ENCODE measurements at regions not wholly inside any gene's neighbourhood (a gene's known extent, or its start where the extent isn't known, plus 50 kb on each side); places are given as distances from the start of the nearest gene placed in this dataset.
"Not testable (repeated sequence)": the region's sequence is repeated elsewhere in the genome, so short reads cannot be mapped to it uniquely, and the experiment has no call there.

DNA sequence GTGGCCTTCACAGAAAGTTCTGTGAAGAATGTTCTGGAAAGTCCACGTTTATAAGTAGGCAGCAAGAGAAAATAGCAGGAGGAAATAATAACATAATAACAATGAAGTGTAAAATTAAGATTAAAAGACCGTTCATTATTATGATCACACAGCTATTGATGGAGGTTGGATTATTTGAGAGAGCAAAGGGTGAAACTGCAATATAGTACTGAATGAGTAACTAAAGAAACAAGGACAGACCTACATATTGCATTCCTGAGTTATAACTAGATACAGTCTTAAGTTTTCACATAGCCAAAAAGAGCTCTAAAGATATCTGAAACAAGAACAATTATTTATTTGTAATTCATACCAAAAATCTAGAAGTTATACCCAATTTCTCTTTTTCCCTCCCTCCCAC lies 122.9 kb upstream of the TMEM164 start:
- no peak for DNase-seq (ENCODE audit: low spot score)

- no peak for DNase-seq (ENCODE audit: low spot score)
Measured at GRCh38 chrX:109880629-109881028, 122.3 kb upstream of the TMEM164 start.

GRCh38 chrX:109886122-109886761 lies 116.7 kb upstream of the TMEM164 start:
- peak; percentile 59 for DNase-seq (ENCODE audit: low spot score)

GRCh38 chrX:109889289-109890006 lies 113.5 kb upstream of the TMEM164 start:
- peak; percentile 3 for DNase-seq (ENCODE audit: low spot score)

DNA sequence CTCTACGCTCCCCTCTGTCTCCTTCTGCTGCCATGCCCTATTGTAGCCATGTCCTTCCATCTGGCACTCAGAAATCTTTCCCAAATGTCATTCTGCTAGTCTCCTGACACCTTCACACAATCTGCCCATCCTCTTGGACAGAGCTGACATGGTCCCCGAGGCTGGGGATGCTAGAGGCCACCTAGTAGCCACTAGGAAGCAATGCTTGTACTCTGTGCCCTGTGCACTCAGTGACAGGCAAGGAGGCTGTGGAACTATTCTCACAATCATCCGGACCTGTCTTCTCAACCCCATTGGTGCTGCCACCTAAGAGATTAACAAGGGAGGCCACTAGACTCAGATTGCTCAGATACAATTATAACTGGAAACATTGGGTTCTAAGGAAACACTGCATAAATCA lies 112.6 kb upstream of the TMEM164 start:
- DNase-seq (ENCODE audit: low spot score): no peak

- peak; percentile 66 for DNase-seq (ENCODE audit: low spot score)
Measured at GRCh38 chrX:109890910-109891502, 111.9 kb upstream of the TMEM164 start.

DNA sequence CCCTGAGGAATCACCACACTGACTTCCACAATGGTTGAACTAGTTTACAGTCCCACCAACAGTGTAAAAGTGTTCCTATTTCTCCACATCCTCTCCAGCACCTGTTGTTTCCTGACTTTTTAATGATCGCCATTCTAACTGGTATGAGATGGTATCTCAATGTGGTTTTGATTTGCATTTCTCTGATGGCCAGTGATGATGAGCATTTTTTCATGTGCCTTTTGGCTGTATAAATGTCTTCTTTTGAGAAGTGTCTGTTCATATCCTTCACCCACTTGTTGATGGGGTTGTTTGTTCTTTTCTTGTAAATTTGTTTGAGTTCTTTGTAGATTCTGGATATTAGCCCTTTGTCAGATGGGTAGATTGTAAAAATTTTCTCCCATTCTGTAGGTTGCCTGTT lies 106.9 kb upstream of the TMEM164 start:
- DNase-seq (ENCODE audit: low spot score): not testable (repeated sequence)

GRCh38 chrX:109902665-109903064 lies 100.2 kb upstream of the TMEM164 start:
- no peak for DNase-seq (ENCODE audit: low spot score)

DNA sequence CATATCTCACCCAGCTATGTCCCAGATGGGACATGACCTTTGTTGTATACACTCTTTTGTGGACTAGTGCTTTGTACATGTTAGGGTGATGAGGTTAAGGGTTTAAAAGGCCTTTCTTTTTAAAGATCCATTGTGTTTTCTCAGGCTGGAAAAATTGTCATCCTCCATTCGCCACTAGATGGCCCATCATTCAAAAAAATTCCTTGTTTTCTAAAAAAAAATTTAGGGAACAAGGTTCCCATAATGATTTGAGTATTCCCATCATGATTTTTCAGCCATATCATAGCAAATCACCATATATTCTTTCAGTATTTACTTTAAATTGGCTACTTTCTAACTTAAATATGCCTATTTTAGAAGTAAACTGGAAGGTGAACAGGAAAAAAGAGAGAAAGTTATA lies 91.9 kb upstream of the TMEM164 start:
- DNase-seq (ENCODE audit: low spot score): peak; percentile 4

DNA sequence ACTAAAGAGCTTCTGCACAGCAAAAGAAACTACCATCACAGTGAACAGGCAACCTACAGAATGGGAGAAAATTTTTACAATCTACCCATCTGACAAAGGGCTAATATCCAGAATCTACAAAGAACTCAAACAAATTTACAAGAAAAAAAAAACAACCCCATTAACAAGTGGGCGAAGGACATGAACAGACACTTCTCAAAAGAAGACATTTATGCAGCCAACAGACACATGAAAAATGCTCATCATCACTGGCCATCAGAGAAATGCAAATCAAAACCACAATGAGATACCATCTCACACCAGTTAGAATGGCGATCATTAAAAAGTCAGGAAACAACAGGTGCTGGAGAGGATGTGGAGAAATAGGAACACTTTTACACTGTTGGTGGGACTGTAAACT lies 89.9 kb upstream of the TMEM164 start:
- DNase-seq (ENCODE audit: low spot score): not testable (repeated sequence)

DNA sequence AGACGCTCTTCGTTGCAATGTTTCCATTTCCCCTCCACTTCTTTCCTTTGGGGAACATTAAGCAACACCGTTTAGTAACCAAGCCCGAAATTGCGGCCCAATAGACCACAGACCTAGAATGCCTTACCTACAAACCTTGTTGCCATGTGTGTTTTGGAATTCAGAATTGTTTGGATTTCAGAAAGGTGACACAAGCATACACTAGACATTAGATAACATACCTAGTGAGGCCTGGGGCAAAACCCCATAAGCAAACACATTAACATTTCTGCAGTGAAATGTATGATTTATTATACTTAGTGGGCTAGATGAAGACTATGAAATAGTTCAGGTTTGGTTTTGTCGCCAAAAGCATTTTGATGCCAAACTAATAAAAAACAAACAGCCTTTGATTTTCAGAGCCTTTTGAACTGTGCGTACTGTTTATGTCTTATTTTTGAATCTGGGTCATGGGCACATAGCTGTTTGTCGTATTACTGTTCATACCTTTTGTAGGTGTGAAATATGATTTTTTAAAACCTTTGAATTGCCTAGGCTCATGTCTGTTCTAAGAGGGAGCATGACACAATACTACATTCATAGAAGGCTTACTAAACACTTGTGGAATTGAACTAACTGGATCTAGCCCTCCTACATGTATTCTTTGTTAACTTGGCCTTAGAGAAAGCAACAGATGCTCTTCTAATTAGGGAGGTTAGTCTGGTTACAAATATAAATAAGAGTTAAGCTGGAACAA lies 88.6 kb upstream of the TMEM164 start:
- DNase-seq (ENCODE audit: low spot score): no peak

DNA sequence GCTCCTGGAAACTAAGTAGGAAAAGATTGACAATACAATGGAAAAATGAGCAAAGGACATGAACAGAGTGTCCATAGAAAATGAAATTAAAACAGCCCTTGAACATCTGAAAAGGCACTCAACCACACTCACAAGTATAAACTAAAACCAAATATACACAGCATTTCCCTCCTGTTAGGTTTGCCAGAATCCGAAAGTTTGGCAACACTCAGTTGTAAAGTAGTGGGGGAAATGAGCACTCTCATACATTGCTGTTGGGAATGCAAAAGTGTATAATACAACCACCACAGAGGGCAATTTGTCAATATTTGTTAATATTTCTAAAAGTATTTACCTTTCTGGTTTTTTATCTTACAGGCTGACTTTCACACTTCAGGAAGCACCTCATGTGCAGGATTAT lies 84.2 kb upstream of the TMEM164 start:
- no peak for DNase-seq (ENCODE audit: low spot score)

- DNase-seq (ENCODE audit: low spot score): no peak
Measured at GRCh38 chrX:109920325-109920724, 82.6 kb upstream of the TMEM164 start.

DNA sequence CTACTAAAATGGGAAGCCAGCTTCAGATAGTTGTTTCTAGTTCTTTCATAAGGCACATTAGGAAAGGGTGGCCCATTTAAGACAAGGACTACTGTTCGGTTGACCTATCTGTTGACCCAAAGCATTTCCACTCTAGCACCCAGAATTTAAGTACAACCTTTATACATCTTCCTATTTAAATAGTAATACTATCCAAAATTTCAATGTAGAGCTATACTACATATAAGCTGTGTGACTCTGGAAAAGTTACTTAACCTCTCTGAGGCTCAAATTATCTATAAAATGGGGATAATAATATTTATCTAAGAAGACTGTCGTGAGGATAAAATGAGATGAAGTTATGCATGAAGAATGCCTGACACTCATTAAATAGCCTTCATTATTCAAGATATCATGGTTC lies 82.0 kb upstream of the TMEM164 start:
- no peak for DNase-seq (ENCODE audit: low spot score)

- DNase-seq (ENCODE audit: low spot score): no peak
Measured at GRCh38 chrX:109922190-109922589, 80.7 kb upstream of the TMEM164 start.

DNA sequence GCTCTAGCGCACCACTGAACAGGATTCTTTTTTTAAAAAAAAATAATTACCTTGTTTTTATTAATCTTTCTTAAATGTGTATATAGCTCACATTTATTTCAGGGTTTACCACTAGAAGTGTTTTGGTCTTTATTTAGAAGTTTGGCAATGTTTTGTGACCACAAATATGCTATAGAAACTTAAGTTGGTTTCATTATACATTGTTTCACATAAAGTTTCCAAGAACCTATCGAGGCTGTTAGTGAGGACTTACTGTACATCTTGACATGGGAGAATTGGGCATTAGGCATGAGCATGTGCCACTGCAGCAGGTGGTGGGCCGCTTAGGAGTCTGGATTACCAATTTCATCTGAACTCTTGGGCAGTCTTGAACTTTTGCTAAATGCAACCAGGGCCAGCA lies 77.9 kb upstream of the TMEM164 start:
- DNase-seq (ENCODE audit: low spot score): not testable (repeated sequence)

GRCh38 chrX:109925656-109926055 lies 77.3 kb upstream of the TMEM164 start:
- DNase-seq (ENCODE audit: low spot score): no peak

- no peak for DNase-seq (ENCODE audit: low spot score)
Measured at GRCh38 chrX:109926118-109926517, 76.8 kb upstream of the TMEM164 start.

DNA sequence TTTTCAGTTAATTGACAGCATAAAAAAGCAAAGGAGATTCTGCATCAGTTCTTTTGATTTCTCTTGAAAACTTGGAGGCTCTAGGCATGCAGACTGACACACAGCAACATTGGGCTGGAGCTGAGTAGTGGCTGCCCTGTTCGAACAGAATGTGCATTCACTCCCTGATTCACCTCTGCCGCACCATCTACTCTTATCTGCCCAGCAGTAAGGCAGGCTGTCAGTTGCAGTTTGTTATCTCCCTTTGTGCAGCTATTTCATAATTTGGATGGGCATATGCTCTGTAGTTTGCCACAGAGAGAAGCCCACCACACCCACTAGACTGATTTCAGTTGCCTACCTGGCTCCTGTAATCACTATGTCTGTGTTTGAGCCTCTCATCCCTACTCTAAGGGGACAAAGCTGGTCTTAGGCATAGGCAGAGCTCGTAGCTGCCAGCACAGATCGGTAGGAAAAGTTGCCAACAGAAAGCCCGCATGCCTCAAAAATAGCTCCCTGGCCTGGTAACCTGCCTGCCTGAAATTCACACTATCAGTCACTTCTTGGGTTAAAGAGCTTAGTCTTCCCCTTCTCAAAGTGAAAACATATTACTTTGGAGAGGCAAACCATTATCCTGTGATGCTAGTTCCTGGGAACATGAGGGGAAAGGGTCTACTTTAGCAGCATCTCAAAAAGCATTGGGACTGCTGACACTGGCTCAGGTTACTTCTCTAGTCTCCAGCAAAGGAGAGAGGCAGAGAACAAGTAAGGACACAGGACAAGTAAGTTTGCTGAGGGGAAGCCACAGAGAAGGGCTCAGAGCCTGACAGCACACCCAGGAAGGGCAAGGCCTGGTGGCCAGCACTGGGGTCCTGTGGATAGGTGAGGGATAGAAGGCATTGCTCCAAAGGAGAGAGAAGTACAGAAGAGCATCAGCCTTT lies 75.9 kb upstream of the TMEM164 start:
- peak; percentile 34 for DNase-seq (ENCODE audit: low spot score)

GRCh38 chrX:109927663-109928273 lies 75.1 kb upstream of the TMEM164 start:
- no peak for DNase-seq (ENCODE audit: low spot score)

Measured in hematopoietic multipotent progenitor cell treated with erythropoietin and hydrocortisone succinate and interleukin-3 and kit ligand, for 15 days (in vitro differentiated cells).